GM21447 (cell line): ENCODE measurements at regions not wholly inside any gene's neighbourhood (a gene's known extent, or its start where the extent isn't known, plus 50 kb on each side); places are given as distances from the start of the nearest gene placed in this dataset.

Source experiments
- ATAC-seq: cut with Tn5 transposase; IDR thresholded peaks from one replicate; pipeline ENCODE4 v1.9.1; 2021; ENCODE audit not compliant: unreplicated experiment

DNA sequence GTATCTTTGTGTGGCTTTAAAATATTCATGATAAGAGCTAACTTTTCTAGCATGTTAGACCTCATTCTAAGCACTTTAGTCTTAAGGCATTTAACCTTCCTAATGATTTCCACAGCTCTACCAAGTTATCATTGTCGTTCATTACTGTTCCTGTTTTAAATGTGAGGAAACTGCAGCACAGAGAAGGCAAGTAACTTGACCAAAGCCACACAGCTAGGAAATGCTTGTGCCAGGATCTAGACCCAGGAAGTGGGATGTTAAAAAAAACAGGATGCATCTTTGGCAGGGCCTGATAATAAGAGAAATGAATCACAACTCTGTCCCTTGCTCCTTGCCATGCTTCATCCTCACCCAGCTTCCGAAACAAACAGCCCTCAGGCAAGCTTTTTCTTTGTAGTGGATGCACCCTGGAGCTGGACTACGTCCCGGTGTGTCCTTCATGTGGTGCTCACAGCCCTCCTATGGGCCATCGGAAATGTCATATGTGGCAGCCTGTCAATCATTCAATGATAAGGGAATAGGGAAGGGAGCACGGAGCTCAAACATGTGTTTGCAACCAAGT, 196.9 kb upstream of the RREB1 start:
- no peak for ATAC-seq

DNA sequence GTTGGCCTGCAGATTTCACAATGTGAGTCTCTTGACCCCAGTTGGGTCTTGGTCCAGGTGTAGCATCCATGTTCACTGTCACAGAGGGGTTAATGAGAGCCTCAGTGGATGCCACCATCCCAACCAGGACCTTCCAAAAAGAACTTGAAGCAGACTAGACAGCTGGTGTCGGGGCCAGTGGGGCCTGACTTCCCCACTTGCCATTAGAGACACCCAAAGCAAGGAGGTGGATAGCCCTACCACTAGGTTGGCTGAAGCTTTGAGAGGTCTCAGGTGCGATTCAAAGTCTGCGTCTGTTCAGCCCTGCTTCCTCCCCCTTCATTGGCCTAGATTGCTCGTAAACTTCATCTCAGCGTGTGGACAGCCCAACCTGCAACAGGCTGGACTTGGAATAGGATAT, 196.4 kb upstream of the RREB1 start:
- ATAC-seq, result no peak

DNA sequence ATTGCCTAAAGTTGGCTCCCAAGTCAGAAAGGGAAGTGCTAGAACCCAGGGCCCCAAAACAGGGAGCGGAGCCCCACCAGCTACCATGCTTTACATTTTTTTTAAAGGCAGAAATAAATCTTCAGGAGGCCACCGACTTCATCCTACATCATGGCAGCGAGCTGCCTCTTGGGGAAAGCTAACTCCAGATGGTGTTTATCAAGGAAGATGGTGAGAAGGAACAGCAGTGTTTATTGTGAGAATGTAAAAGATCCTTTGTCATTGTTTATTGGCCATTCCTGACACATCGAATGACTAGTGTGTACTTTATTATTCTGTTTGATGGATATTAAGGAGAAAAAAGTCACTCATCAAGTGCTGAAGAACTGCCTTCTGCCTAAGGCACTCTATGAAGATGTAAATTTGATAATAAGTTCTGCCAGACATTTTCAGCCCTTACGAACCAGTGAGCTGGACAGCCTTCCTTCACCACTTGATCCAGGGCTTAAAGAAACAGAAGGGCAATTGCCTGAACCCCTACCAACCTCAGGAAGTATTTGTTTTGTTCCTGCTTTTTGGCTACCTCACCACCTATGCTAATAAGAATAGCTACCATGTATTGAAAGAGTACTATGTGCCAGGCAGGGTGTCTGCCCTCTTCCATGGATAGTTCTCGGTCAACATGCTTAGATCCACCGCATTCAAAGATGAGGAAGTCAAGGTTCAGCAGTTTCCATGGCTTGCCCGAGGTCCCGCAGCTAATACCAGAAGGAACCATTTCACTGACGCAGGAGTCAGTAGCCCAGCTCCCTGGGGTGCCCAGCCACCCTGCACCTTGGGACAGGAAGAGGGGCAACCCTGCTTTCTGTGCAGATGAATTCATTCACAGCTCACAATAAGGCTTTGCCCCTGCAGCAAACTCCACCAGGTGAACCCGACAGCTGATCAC, 194.7 kb upstream of the RREB1 start:
- no peak for ATAC-seq

DNA sequence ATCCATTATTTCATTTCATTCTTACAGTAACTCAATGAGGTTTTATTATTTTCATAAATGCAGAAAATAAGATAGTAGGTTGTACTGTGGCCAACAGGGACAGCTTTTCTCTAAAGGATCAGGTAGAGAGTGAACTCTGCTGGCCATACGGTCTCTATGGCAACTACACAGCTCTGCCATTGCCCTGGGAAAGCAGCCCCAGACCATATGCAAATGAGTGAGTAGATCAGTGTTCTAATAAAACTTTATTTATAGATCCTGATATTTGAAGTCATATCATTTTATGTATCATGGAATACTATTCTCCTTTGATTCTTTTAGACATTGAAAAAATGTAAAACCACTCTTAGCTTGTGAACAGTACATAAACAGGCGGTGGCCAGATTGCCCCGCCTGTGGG, 192.5 kb upstream of the RREB1 start:
- ATAC-seq, result no peak

DNA sequence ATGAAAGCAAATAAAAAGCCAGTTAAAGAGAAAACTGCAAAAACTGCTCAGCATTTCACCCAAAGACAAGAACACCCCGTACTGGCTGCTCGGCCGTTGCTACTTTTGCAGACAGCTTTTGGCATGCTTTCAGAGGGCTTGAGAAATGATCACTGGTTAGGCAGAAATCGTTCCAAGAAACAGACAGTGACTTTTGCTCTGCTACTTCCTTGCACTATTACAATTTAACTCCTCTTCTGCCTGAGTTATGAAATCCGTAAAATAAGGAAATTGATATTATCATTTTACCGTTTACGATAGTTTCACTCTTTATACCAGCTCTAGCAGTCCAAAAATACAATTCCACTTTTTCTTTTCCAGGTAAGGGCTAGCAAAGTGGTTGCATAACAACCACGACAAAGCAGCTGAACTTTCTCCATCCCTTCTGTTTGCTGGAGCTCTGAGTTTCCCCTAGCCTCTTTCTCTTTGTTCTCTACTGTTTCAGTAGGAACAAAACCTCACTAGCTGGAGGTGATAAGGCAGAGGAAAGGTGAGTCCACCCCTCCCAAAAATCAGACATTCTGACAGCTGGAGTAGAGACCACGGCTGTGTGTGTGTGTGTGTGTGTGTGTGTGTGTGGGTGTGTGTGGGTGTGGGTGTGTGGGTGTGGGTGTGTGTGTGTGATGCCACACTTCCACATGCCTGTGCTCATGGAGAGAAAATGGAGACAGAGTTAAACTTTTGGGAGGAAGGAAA, 191.8 kb upstream of the RREB1 start:
- no peak for ATAC-seq

DNA sequence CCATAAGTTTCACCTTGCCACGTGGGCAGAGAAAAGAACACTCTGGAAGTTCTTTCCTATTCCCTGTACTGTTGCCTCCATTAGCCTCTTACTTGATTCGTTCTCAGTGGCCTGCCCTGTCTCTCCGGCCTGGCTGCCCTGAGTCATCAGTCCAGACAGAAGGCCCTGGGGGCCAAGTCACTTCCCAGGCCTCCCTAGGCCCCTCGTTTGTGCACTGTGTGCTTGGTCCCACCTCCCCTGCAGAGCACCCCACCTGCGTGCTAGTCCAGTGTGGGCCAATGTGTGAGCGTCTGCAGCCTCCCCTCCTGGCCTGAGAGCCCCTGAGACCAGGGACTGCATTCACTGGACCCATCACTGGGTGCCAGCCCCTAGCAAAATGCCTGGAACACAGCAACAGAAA, 191.2 kb upstream of the RREB1 start:
- no peak for ATAC-seq

DNA sequence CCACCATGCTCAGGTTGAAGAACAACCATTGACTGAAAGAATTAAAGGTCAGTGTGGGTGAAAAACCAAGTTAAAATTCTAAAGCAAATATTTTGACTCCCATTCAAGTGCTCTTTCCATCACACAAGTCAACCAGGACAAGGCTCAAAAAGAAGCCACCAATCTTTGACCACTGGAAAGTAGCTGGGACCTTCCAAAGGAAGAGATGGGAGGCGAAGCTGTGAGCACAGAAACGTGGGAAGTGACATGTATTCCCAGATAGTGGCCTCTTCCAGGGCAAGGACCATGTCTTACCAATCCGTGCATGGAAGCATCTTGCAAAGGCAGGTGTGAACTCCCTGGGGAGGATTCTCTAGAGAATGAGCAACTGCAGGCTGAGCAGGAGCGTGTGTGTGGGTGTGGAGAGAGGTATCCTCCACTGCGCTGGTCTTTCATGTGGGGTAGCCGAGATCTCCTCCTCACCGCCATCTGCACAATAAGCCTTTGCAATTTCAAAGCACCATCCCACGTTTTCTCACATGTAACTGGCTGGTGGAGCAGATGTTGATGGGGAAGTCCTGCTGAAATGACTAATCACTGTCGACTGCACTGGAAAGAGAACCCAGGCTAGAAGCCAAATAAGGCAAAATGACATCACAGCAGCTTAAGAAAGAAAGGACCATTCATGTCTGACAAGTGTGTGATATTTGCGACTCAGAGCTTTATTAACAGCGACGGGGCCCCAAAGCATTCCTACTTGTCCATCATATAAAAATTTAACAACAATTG, 189.4 kb upstream of the RREB1 start:
- peak; percentile 95 for ATAC-seq

DNA sequence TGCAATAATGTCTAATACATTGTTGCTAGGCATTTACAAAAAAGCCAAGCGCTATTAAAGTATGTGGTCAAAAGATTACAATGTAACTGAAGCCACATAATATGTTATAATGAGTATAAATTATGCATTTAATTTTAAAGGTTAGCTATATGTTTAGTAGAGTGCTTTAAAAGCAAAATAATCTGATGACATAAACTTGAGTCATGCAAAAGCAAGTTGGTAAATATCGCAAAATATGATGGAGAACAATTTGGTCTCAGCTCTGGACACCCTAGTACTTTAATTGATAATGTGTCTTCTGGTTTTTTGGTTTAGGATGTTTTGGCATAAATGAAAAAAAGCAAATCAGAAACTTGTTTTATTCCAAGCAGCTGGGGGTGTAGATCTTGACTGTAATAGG, 188.6 kb upstream of the RREB1 start:
- ATAC-seq, result no peak

DNA sequence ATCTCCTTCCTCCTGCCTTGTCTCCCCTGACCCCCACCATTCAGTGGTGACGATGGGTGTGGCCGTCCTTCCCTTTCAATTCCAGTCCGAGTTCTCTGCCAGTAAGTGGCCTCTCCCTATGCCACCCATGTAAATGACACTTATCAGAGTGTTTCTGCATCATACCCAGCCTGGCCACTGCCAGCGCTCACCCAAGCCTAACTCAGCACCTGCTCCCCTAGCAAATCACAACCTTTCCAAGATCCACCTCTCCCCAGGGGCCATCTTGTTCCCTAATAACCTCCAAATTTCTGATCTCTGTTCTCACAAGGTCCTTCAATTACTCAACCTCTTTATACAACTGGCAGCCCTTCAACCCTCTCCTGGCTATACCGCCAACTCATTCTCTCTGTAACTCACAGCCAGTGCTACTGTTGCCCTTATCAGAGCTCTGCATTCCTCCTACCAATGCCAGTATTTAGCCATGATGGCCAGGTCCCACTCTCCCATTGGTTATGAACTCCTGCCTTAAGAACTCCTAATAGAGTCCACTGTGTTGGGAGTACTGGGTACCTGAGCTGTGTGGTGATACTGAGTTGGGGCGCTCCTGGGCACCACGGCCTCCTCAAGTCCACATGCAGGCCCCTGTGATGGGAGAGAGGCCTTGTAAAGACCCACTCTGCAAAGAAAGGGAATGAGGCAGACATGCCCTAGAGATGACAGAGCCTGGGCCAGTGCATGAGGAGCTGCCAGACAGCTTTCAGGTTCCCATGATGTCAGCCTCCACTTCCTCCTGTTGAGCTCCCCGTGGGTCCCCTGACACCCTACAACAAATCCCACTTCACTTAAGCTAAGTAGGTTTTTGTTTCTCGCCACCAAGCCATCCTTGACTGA, 187.4 kb upstream of the RREB1 start:
- no peak for ATAC-seq

DNA sequence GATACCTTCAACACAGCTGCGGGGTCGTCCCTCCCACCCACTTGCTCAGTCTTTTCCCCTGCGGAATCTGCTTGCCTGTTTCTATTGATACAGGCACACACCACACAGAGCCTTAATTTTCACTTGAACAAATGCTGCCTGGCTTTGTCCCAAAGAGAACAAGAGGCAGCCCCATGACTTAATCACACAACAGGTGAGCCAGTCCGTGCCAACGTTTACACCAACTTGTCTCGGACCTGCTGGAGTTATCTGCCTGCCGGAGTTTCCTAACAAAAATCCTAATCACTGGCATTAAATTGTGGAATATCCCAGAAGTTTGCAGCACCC, 186.8 kb upstream of the RREB1 start:
- ATAC-seq, result no peak

DNA sequence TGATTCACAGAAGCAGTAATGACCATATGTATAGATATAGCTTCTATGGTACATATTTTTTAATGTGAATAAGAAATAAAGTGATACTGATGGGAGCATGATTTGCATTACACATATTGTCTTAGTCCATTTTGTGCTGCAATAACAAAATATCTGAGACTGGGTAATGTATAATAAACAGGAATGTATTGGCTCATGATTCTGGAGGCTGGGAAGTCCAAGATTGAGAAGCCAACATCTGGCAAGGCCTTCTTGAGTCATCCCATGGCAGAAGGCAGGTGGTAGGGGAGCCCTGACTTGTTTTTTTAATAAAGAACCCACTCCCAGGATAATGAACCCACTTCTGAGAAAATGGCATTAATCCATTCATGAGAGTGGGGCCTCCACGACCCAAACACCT, 185.6 kb upstream of the RREB1 start:
- no peak for ATAC-seq

DNA sequence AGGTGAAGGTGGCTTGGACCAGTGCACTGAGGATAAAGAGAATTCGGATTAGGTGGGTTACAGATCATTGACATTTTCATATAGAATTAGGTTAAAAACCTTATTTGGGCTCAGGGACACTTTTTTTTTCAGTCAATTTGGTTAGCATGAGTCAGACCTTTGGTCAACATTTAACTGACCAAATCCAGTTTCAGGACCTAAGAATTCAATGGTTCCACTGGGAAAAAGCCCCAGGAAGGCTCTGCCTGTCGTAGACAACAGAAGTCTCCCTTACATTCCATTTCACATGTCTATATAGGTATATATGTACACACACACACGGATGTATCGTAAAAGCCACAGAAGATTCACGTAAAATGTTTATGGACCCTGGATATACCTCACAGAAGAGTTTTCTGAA, 184.2 kb upstream of the RREB1 start:
- ATAC-seq, result no peak

DNA sequence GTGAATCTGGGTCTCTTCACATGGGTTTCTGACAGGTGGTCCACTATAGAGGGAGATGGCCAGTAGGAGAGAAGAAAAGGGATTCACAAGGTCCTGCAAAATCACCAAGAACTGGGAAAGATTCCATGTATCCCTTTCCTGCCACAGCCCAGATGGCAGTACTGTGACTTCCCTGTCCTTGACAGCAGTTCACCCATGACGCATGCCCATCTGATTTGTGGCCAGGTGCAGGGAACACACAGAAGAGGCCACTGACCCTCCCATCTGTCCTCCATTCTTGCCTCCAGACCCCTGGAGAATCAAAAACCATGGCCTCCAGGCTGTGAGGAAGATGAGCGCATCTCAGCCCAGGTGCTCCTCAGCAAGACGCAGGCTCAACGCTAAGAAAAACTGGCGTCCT, 183.1 kb upstream of the RREB1 start:
- no peak for ATAC-seq

DNA sequence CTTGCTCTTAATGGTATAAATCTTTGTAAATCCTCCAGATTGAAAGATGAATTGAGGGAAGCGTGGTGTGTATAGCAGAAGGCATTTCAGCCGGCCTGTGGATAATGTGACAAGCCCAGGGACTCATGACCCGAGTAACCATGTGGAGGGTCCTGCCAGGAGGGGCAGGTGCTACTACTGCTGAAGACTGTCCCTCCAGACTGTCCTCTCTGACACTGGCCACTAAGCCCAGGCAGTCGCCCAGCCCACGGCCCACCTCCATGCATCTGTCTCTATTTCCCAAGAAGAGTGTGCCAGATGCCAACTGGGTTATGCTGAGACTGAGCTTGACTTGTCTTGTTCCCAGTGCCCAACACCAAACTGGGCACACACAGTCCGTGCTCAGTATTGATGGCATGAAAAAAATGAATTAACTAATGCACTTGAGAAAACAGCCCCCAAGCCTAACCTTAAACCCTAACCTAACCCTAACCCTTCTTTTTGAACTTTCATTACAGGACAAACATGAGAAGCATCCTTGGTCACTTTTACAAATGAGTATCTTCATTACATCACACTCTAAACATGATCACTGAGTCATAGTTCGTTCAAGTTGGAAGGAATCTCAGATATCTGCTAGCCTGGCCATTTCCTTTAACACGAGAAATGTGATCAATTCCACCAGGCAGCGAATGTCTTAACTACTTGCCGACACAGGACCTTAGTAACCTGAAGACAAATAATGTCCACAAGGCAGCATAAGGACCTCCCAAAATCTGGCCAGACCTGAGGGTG, 182.2 kb upstream of the RREB1 start:
- no peak for ATAC-seq

DNA sequence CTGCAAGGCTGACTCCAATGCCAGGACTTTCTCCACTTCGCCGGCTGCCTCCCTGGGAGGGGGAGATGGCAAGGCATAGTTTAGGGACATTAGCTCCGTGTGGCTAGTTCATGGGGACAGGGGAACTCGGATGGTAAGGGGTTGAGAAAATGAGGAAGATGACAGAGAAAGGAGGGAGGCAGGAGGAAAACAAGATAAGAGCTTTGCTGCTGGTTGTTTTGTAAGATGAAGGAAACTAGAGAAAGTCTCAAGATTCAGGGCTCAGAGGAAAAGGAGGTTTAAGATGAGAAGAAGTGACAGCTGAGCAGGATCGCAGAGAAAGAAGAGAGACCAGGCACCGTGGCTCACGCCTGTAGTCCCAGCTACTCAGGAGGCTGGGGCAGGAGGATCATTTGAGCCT, 180.9 kb upstream of the RREB1 start:
- no peak for ATAC-seq

DNA sequence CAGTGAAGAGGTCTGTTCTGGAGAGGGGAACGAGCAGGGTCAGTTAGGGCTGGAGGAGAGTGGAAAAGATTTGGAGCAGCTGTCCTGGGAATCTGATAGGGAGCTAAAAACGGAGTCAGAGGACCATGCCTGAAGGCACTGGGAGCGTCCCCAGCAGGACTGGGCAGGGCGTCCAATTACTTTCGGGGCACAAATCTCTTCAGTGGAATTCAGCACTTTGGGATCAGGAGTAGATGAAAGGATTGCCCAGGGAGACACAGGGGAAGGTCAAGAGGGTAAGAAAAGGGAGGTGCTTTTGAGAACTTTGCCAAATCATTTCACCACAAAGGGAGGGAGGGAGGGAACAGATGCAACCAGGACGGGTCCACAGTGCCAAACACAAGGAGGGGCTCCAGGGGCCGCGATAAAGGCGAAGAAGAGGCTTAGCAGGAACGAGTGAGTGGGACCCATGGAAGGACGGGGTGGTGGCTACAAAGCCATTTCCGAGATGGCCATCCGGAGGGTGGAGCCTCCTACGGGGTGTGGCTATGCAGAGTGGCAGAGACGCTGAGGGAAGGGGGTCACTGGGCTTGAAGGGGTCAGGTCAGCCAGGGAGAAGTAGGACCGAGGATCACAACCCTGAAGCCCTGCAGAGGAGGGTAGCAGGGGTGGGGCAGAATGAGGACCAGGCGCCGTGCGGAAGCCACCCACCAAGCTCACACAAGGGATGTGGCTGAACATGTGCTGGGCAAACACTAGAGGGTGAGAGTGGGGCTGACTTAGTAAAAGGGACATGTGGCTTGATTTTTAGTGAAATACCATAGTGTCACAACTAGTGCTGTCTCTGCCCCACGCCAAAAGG, 180.0 kb upstream of the RREB1 start:
- no peak for ATAC-seq

DNA sequence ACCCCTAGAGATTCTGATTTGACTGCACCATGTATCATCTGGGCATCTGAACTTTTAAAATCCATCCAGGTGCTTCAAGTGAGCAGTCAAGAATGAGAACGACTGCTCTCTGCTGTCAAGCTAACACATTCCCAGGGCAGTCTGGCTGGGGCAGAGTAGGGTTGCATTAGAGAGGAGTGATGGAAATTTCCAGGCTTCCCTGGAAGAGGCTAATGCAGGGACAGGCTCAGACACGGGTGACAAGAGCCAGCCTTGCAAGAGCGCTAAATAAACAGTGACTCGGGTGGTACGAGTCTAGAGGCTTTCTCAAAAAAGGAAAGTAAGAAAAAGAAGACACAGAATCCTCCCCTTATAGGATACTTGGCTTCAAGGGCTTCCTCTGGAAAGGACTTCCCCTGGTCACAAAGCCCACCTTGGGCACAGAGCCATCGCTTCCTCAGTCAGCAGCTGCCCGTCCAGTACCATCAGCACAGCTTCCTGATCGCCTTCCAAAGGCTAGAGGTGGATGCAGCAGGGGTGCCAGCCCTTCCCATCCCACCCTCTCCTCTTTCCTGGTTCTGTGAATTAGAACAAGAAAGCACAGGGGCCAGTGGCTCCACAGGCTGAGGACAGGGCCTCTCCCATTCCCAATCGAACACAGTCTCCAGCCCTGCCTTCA, 177.4 kb upstream of the RREB1 start:
- ATAC-seq, result no peak
